GM21825 (cell line): ENCODE measurements at regions not wholly inside any gene's neighbourhood (a gene's known extent, or its start where the extent isn't known, plus 50 kb on each side); places are given as distances from the start of the nearest gene placed in this dataset.
"Not testable (repeated sequence)": the region's sequence is repeated elsewhere in the genome, so short reads cannot be mapped to it uniquely, and the experiment has no call there.

Experiments used
- ATAC-seq: cut with Tn5 transposase; IDR thresholded peaks from one replicate; pipeline ENCODE4 v1.9.1; 2021; ENCODE audit warnings: mild to moderate bottlenecking, moderate library complexity; ENCODE audit not compliant: unreplicated experiment

DNA sequence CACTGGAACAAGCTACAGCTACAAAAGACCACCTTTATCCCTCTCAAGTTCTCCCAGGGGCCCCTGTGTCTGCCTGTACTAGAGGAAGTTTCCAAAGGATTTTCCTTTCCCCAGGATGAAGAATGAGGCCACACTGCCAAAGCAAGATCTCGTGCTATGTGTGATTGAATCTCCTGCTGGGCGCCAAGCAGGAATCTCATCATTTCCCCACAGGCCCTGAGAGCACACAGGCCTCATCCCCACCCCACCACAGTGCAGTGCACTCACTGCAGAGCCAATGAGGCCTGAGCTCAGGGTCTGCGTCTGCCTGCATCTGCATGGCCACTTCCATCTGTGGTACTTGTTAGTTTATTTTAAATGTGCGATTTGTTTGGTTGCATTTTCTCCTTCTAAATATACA lies 387.4 kb upstream of the ASIC2 start:
- no peak for ATAC-seq

DNA sequence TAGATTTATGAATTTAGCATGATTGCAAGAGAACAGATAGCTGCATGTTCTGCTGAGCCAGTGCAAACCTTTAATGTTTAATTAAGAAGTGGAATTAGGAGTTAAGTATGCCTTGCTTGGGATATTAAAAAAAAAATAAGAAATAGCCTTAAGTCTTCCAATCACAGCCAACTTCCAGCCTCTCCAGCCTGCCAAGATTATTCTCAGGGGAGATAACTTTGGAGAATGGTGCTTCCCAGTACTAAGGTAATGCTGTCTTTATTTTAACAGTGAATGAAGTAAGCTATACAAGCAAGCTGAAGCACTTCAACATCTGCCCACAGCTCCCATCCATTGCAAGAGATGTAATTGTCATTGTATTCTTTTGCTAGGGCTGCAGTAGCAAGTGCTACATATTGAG lies 389.5 kb upstream of the ASIC2 start:
- no peak for ATAC-seq

DNA sequence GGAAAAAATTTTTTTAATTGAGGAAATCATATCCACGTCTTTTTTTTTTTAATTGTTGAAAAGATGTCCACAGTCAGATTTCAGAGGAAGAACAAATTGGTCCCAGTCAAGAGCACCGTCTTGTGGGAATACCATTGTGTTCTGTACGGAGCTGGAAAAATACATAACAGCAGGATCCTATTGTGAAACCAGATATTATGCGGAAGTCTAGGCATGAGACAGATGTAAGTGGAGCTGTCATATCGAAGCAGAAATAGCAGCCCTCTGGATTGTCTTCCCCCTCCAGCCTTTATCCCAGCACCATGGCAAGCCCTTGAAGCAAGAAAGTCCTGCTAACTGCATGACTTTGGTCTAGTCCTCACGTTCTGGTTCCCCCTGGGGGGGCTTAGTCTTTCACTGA lies 391.6 kb upstream of the ASIC2 start:
- ATAC-seq, result no peak

DNA sequence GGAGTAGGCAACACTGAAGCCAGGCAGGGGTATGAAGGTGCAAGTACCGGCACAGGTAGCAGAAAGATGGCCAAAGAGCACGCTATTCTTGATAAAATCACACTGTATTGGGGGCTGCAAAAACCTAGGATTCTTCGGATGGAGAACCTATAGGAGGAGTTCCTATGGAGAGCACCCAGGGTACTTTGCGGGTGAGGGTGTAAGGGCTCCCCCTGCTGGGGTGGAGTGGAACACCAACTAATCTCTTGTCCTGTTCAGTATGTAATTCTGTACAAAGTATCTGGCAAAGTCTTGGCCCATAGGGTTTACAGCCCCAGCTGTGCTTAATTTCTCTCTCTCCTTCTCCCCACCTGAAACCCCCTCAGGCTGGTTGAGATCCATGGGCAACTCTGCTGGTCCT lies 393.1 kb upstream of the ASIC2 start:
- ATAC-seq, result no peak

DNA sequence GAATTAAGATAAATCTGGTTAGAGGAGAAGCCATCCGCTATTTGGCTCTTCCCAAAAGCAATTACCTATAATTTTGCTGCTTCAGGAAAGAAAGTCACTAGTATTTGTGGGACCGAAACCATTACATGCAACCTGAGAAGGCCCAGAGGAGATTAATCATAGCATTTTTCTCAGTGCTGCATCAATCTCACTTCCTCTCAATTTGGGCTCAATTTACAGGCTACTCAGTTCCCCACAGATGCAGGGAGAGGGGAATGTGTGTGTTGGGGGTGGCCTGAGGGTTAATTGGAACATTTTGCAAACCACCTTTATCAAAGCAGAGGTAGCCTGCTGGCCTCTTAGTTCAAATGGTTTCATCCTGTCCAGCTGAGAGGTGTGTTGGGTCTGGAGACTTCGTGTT lies 394.7 kb upstream of the ASIC2 start:
- ATAC-seq, result no peak

DNA sequence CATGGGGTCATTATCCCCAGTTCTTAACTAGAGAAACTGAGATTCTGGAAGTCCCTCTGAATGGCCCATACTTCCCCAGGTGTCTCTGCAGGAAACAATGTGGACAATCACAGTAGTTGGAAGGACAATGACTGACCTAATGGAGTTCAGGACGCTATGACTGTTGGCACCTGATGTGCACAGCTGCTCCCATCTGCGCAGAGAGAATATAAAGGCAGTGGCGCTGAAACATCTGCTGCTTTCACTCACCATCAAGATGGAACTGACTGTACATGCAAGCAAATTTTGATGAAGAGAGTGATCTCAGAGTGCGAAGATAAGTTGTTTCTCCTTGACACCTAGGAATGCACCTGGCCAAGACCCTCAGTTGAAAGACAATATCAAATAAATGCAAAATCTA lies 395.7 kb upstream of the ASIC2 start:
- no peak for ATAC-seq

DNA sequence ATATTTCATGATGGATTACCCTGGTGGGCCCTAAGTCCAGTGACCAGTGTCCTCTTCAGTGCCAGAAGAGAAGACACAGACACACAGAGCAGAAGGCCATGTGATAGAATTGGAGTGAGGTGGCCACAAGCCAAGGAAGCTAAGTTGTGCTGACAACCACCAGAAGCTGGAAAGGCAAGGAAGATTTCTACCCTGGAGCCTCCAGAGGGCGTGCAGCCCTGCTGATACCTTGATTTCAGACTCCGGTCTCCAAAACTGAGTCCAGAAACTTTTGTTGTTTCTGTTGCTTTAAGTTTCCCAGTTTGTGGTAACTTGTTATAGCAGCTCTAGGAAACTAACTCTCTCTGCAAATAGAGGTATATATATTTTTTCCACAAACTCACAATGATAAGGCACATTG lies 396.6 kb upstream of the ASIC2 start:
- ATAC-seq, result no peak

DNA sequence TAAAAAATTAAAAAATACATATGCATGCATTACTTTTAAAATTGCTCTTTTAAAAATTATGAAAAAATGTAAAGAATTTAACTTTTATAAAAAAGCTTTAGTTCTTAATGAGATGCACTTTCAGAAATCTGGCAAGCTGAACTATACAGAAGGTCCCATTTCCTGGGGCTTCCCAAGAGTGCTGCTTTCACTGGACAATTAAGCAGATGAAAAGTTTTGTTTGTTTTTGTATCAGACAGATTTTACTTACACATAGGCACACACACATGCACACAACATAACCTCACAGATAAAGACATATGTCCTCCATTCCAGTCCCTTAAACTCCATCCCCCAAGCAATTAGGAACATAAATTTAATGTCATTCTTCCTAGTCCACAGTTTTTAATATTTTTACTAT lies 402.3 kb upstream of the ASIC2 start:
- ATAC-seq, result no peak

DNA sequence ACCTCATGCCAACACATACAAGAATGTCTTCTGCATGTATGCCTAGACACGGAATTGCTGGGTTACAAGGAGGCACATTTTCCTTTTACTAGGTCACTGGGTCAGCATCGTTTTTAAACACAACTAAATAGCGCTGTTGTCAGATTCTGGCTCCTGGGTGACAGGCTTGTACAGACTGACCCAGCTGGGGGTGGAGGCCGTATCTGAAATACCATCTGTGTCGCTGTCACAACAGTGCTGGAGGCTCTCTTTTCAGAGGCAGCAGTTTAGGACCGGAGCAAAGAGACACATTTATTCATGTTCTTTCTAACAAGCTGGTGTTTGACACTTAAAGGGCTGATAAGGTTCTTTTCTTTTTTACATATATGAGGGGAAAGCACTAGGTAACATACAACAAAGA lies 403.0 kb upstream of the ASIC2 start:
- ATAC-seq, result no peak

DNA sequence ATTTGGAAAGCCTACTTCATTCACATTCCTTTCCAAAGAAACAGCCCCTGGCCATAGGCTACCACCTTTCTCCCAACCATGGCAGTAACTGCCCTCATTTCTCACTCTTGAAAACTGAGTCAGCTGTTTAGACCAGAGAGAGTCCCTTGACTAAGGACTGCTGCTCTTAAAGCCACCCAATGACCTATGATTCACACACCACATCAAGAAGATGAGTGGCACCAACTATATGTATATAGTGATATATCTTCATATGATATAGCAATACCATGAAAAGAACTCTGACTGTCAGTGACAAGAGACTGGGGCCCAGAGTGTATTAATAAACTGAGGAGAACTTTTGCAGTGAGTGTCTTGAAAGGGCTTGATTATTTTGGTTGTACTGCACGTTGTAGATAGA lies 404.5 kb upstream of the ASIC2 start:
- no peak for ATAC-seq

DNA sequence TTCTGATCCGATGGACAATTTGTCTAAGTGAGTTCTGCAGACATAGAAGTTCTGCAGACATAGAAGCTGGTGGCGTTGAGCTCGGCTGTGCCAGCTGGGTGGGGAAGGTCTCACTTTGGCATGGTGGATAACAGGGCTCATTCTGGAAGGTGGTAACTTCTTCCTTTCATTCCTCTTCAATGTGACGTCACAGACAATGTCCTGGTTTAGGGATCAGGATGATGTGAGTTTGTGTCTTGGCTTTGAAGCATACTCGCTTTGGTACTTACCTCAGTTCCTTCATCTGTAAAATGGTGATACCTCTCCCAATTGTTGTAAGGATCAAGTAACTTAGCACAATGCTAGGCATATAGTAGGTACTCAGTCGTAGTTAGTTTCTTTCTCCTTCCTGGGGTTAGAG lies 408.8 kb upstream of the ASIC2 start:
- no peak for ATAC-seq

DNA sequence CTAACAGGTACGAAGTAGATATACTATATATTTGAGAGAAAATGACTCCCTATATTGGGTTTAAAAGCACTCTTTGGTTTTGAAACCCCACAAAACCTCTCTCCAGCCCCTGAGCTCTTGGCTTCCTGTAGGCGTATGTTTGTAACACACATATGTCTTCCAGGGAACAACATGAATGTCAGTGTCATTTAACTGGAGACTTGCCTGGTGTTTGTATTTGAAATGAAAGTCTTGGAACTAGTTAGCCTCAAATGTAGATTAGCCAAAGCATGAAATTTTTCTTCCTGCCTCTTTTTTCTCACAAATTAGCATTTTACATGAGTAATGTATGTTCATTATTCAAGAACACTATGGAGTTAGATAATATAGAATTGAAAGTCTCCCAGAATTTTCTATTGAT lies 411.8 kb upstream of the ASIC2 start:
- no peak for ATAC-seq

DNA sequence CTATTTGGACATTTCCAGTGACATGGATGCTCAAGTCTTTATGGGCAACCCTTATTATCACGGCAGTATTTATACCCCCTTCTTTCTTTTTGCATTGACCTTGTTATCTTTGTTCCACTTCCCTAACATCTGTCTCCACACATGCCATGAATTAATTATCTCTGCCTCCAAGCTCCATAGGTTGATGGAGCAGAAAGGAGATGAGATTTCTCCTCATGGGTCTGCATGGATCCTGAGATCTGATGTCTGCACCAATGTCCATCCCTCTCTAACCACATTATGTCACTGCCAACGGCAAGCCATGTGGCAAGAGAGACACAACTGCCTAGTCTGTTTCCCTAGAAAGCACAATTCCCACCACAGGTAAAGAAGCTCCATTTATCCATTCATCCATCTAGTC lies 416.8 kb upstream of the ASIC2 start:
- no peak for ATAC-seq

DNA sequence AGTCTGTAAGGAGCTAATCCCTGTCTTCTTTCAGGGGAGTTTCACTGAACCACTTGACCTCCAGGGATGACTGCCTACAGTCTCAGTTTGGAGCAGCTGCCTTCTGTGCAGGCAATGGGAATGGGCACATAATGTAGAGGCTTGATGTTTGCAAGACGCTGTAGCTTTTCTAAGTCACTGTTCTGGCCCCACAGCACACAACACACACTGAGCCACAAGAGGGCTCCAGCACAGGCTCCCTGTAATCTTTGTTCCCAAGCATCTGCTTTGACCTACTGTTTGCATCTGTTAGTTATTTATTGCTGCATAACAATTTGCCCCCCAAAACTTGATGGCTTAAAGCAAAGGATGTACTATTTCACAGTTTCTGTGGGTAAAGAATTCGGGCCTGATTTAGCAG lies 419.0 kb upstream of the ASIC2 start:
- no peak for ATAC-seq

DNA sequence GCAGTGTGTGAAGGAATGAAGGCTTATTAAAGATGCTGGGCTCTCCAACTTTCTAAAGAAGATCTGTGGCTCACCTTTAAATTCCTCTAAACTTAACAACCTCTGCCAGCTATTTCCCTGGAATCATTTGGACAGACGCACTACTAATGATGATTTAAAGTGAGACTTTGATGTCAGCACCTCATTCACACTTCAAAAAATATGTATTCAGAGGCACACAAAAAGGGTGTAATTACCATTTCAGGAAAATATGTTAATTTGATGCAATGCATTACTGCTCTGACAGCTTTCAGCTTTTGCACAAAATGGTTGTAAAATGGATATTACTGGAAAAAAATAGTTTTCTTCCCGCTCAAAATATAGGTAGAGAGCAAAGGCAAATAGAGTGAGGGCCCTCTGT lies 423.9 kb upstream of the ASIC2 start:
- no peak for ATAC-seq

DNA sequence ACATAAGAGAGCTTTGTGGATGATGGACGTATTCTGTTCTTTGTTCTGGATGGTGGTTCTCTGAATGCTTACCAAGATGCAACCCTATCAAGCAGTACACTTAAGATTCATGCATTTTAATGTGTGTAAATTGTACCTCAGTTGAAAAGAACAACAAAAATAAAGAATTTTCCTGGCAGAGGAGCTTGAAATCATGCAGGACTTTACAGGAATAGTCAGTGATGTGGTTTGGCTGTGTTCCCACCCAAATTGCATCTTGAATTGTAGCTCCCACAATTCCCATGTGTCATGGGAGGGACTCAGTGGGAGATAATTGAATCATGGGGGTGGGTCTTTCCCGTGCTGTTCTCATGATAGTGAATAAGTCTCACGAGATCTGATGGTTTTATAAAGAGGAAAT lies 430.6 kb upstream of the ASIC2 start:
- not testable (repeated sequence) for ATAC-seq

DNA sequence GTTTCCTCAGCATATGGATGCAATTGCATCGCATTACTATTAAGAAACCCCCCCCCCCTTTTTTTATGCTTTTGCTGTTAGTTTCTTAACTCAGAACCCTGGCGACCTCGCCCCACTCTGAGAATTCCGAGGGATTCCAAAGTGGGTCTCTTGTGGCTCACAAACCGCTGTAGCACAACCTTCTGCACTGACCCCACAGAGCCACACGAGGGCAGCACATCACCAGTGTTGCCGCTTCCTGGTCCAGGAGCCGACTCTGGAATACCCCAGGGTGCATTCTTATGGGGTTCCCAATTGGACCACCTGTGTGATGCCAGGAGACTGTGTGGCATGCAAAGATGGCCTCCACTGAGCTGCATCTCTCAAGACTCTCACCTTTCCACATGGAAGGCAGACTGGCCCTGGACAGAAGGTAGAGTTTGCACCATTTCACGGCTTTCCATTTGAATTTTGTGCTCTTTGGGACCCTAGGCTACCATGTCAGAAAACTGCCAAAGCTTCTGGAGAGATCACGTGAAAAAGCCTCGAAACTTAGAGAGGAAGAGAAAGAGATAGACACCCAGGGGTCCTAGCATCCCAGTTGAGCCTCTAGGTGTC lies 432.7 kb upstream of the ASIC2 start:
- no peak for ATAC-seq

DNA sequence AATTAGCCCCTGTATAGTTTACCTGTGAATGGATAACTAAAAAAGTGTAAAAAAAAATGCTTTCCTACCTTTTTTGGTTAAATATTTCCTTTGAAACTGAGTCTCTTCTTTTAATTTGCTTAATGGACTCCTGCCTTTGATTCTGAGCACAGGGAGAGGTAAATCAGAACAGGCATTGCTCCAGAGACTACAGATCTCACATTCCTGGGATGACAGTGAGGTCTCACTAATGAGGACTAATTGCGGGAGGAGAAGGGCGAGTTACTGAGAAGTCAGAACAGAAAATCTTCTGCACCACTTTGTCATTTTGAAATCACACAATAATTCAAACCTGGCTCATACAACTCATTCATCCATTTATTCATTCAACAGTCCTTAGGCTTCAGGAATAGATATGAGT lies 437.0 kb upstream of the ASIC2 start:
- ATAC-seq, result no peak

DNA sequence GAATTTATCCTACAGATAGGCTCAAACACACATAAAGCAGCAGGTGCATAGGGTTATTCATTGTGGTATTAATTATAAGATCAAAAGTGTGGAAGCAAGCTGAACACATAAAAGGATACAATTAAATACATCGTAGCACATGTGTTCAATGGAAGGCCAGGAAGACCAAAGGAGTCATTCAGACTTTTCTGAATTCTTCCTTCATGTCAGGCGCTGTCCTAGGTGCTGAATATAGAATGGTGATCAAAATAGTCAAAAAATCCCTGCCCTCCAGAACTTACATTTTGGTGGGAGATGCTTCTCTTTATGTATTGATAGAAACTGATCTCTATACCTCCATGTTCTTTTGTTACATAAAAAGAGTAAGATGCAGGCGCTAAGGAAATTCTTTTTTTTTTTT lies 439.0 kb upstream of the ASIC2 start:
- no peak for ATAC-seq

DNA sequence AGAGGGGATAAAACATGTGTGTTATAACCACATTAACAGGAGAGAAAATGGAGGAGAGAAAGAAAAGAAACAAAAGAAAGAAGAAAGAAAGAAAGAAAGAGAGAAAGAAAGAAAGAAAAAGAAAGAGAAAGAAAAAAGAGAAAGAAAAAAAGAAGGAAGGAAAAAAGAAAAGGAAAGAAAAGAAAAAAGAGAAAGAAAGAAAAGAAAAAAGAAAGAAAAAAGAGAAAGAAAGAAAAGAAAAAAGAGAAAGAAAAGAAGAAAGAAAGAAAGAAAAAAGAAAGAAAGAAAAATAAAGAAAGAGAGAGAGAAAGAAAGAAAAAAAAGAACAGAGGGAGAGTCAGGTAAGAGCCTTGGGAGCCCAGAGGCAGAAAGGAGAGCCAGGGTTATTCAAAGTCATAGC lies 446.6 kb upstream of the ASIC2 start:
- ATAC-seq, result no peak

DNA sequence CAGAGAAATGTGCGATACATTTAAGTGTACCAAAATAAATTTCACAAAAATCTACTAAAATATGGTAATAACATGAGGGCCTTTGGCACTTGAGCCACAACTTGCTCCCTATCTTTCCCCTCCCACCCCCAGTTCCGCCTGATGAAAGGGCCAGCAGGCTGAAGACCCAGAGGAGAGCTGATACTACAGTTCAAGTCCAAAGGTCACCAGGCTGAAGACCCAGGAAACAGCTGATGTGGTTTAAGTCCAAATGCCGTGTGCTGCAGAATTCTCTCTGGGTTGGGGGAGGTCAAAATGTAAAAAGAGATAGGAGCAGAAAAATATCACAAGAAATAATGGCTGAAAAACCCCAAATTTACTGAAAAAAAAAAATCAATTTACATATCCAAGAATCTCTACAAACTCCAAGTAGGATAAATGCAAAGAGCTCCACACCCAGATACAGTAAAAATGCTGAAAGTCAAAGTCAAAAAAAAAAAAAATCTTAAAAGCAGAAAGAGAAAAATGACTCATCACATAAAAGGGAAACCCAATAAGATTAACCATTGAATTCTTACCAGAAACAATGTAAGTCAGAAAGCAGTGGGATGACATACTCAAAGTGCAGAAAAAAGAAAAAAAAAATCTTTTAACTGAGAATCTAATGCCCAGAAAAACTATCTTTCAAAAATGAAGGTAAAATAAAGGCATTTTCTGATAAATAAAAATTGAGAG lies 452.1 kb upstream of the ASIC2 start:
- no peak for ATAC-seq

DNA sequence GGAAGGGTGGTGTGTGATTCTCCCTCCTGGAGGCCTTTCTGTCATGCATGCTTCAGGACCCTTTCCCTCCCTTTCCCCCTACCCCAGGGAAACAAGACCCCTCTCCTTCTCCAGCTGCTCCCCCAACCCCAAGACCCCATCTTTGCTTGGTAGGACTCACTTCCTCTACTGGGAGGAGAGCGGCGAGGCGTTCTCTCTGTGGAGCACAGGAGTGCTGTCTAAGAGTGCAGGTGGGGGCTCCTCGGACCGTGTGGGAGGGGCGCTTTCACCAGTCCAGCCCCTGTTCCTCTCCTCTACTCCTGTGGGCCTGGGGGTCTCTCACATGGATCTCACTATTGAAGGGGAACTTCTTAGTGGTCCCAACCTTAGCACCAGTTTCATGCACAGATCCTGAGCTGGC lies 456.1 kb upstream of the ASIC2 start:
- ATAC-seq, result no peak
